Muscle of leg (tissue), 3 donors: ENCODE measurements at regions not wholly inside any gene's neighbourhood (a gene's known extent, or its start where the extent isn't known, plus 50 kb on each side); places are given as distances from the start of the nearest gene placed in this dataset.
"Not testable (repeated sequence)": the region's sequence is repeated elsewhere in the genome, so short reads cannot be mapped to it uniquely, and the experiment has no call there.

Source experiments
- DNase-seq: peaks from one replicate; pipeline ENCODE4 v3.0.0; 2013
- H3K27ac ChIP-seq: one replicate; pipeline ENCODE4 v1.5.1; 2013; ENCODE audit warnings: mild to moderate bottlenecking, low read length, control low read depth
- H3K27me3 ChIP-seq: one replicate; pipeline ENCODE4 v1.6.1; 2013; ENCODE audit warnings: low read length; ENCODE audit not compliant: control insufficient read depth, insufficient read depth
- H3K36me3 ChIP-seq: one replicate; pipeline ENCODE4 v1.6.1; 2013; ENCODE audit warnings: low read length; ENCODE audit not compliant: control insufficient read depth, insufficient read depth
- H3K4me1 ChIP-seq: one replicate; pipeline ENCODE4 v1.6.1; 2013; ENCODE audit warnings: low read length; ENCODE audit not compliant: control insufficient read depth, insufficient read depth
- H3K4me3 ChIP-seq: one replicate; pipeline ENCODE4 v1.5.1; 2013; ENCODE audit warnings: low read length, control low read depth
- H3K9me3 ChIP-seq: replicated peaks from 2 replicates; pipeline ENCODE4 v1.6.1; 2013; ENCODE audit warnings: low read depth, low read length; ENCODE audit not compliant: control insufficient read depth
- WGBS: methylation state at CpG from one replicate; pipeline ENCODE4 v1.1.5; 2013; ENCODE audit warnings: missing lambda C conversion rate; ENCODE audit not compliant: insufficient coverage; 5-methylcytosine and 5-hydroxymethylcytosine counted together

DNA sequence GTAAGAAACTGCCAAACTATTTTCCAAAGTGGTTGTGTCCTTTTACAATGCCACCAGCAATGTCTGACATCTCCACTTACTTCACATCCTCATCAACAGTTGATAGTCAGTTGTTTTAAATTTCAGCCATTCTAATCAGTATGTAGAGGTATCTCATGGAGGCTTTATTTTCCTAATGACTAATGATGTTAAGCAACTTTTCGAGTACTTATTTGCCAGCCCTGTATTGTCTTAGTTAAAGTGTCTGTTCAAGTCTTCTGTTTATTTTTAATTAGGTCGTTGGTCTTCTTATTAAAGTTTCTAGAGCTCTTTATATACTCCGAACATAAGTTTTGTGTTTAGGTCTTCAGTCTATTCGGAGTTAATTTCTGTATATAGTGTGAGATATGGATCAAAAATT lies 54.9 kb upstream of the NBPF12 start:
- not testable (repeated sequence) for DNase-seq, H3K4me3 ChIP-seq, H3K36me3 ChIP-seq, H3K27ac ChIP-seq, H3K9me3 ChIP-seq, H3K4me1 ChIP-seq, H3K27me3 ChIP-seq
- no CpG with 5 or more reads among the region's 4 CpGs for WGBS

DNA sequence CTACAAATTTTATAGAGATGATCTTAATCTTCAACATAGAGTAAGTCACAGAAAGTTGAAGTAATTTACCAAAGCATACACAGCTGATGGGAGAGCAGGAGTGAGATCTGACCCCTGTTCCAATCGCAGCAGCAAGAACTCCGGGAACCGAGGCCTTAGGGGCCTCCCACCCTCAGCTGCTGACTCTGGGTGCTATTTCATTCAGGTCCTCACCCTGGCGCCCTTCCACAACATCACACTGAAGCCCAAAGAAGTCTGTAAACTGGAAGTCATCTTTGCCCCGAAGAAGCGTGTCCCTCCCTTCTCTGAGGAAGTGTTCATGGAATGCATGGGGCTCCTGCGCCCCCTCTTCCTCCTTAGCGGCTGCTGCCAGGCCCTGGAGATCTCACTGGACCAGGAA lies 57.0 kb upstream of the NBPF12 start:
- DNase-seq, H3K27me3 ChIP-seq, H3K4me1 ChIP-seq, H3K4me3 ChIP-seq, H3K9me3 ChIP-seq, H3K36me3 ChIP-seq, H3K27ac ChIP-seq: not testable (repeated sequence)
- WGBS, result no CpG with 5 or more reads among the region's 8 CpGs

DNA sequence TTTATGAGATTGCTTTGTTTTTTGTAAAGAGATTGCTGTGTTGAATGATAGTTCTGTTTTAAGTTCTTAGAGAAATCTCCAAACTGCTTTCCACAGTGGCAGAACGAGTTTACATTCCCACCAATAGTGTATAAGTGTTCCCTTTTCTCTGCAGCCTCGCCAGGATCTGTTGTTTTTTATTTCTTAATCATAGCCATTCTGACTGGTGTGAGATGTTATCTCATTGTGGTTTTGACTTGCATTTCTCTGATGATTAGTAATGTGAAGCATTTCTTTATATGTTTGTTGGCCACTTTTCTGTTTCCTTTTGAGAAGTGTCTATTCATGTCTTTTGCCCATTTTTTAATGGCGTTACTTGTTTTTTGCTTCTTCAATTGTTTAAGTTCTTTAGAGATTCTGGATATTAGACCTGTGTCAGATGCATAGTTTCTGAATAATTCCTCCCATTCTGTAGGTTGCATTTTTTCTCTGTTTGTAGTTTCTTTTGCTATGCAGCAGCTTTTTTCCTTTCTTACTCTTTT lies 74.3 kb upstream of the NBPF12 start:
- H3K4me1 ChIP-seq, H3K27me3 ChIP-seq, H3K4me3 ChIP-seq, DNase-seq, H3K9me3 ChIP-seq, H3K36me3 ChIP-seq, H3K27ac ChIP-seq: not testable (repeated sequence)
- no CpG with 5 or more reads among the region's 3 CpGs for WGBS

DNA sequence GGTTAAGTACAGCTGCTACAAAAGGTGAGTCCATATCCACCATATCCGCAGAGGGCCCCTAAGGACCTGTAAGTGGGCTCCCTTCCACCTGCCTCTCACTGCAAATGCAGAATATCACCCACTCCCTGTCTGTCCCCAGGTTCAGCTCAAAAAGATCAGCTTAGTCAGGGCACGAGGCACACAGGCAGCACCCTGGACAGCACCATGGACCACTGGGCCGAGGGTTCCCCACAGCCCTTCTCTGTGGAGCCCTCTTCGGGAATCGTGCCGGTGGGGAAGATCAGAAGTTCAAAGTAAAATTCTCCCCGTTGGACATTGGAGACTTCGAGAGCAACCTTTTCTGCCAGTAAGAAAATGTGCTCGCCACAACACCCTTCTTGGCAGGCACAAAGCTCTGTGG lies 85.0 kb upstream of the NBPF12 start:
- not testable (repeated sequence) for H3K27me3 ChIP-seq, H3K9me3 ChIP-seq, H3K36me3 ChIP-seq, H3K4me3 ChIP-seq, H3K4me1 ChIP-seq, H3K27ac ChIP-seq
- DNase-seq, result peak; percentile 0
- WGBS, result 0% methylated on average over 2 of the region's 9 CpGs

DNA sequence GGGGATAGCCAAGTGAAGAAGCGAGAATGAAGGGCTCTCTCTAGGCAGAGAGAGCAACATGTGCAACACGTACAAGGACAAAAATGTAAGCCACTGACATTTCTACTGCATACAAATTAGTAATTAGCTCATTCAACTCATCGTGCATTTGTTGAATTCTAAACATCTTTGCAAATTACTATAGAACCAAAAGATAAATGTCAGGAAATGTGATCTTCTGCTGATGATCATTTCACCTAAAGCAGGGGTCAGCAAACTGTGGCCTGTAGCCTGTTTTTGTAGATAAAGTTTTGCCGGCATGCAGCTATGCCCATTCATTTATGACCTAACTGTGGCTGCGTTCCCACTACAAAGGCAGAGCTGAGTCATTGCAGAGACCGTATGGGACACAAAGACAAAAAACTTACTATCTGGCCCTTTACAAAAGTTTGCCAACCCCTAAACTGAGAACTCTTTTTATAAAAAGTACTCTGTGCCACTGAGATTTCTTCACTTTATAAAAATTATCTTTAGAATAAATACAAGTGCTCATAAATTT lies 87.7 kb upstream of the NBPF12 start:
- not testable (repeated sequence) for H3K9me3 ChIP-seq, H3K36me3 ChIP-seq, H3K4me3 ChIP-seq, H3K27ac ChIP-seq, DNase-seq, H3K4me1 ChIP-seq, H3K27me3 ChIP-seq
- 63% methylated on average over 2 of the region's 6 CpGs for WGBS

DNA sequence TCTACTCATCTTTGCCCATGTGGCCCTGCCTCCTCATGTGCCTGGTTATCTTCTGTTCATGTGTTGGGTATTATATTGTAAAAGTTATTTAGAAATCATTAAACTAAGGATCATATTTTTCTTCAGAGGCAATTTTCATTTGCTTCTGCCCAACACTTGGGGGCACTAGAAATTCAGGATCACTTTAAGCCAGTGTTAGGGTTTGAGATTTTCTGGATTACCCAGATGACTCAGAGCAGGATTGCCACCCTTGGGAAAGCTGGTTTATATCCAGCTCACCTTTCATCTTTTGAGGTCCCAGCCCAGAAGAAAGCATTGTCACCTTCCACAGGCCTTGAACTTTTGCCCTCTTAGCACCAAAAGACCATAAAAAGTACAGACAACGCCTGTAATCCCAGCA lies 99.4 kb upstream of the NBPF12 start:
- not testable (repeated sequence) for H3K9me3 ChIP-seq, H3K27ac ChIP-seq, H3K4me1 ChIP-seq, H3K27me3 ChIP-seq, H3K36me3 ChIP-seq, H3K4me3 ChIP-seq, DNase-seq
- no CpG with 5 or more reads among the region's 1 CpG for WGBS

DNA sequence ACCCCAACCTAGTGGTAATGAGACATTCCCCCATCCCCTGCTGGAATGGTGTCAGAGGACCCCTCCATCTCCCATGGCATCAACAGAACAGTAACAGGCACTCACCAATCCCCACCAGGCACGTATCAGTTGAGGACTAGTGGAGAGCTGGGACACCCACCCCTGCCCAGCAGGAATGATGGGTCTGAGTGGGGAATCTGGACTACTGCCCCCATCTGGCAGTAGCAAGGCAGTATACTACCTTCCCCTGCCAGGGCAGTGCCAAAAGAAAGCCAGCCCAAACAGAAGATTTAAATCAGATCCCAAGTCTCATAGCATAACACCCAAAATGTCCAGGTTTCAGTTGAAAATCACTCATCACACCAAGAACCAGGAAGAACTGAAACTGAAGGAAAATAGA lies 111.2 kb upstream of the NBPF12 start:
- not testable (repeated sequence) for H3K27me3 ChIP-seq, H3K36me3 ChIP-seq, H3K9me3 ChIP-seq, H3K27ac ChIP-seq, DNase-seq, H3K4me3 ChIP-seq, H3K4me1 ChIP-seq
- no CpG with 5 or more reads among the region's 1 CpG for WGBS

GRCh38 chr1:146794236-146794635 lies 143.9 kb upstream of the NBPF12 start:
- not testable (repeated sequence) for H3K27ac ChIP-seq, H3K4me3 ChIP-seq, H3K27me3 ChIP-seq, H3K9me3 ChIP-seq, DNase-seq, H3K36me3 ChIP-seq, H3K4me1 ChIP-seq
- 94% methylated on average over 13 of the region's 19 CpGs for WGBS

DNA sequence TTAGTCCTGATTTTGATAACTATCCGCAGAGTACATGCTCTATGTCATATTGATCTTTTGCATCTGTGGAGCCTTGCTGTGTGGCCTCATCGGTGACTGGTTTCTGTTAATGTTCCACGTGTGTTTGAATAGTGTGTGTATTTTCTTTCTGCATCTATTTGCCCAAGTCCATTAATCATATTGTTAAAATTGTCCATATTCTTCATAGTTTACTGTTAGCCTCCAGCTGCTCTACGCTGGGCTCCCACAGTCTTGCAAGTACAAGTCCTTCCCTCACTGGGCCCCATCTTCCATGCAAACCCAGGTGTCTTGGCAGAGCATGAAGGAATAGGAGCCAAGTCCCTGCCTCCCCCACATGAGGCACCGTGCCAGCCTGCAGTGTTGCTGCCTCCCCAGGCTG lies 145.4 kb upstream of the NBPF12 start:
- not testable (repeated sequence) for H3K4me1 ChIP-seq, H3K27me3 ChIP-seq, H3K27ac ChIP-seq, H3K4me3 ChIP-seq, H3K9me3 ChIP-seq, H3K36me3 ChIP-seq
- peak; percentile 64 for DNase-seq
- no CpG with 5 or more reads among the region's 5 CpGs for WGBS

- H3K4me3 ChIP-seq, H3K4me1 ChIP-seq, H3K9me3 ChIP-seq, H3K27me3 ChIP-seq, H3K27ac ChIP-seq, DNase-seq, H3K36me3 ChIP-seq: not testable (repeated sequence)
- WGBS, result no CpG with 5 or more reads among the region's 3 CpGs
Observed at GRCh38 chr1:146784212-146784940, 153.7 kb upstream of the NBPF12 start.

GRCh38 chr1:146781235-146781634 lies 156.9 kb upstream of the NBPF12 start:
- not testable (repeated sequence) for H3K27ac ChIP-seq, H3K36me3 ChIP-seq, DNase-seq, H3K4me1 ChIP-seq, H3K27me3 ChIP-seq, H3K4me3 ChIP-seq, H3K9me3 ChIP-seq
- WGBS, result no CpG with 5 or more reads among the region's 7 CpGs
